HCT116 (cell line): ENCODE measurements at regions not wholly inside any gene's neighbourhood (a gene's known extent, or its start where the extent isn't known, plus 50 kb on each side); places are given as distances from the start of the nearest gene placed in this dataset.

Experiments
- ATAC-seq: fragments of 200-7000 bp; cut with Tn5 transposase; 2 replicates; pipeline ENCODE4 v1.9.1; 2020; ENCODE audit warnings: mild to moderate bottlenecking, moderate library complexity
- BruUV-seq: library from RNA; stranded (reverse); fragments of 400-500 nt; replicated peaks from 2 replicates; lab custom pipeline; 2021; lab: Mats Ljungman, UMichigan
- CTCF ChIA-PET: fragments of 300-600 bp; sonication (Branson Sonifier 250); formaldehyde crosslinking; loops from one replicate; lab custom pipeline; 2021; ENCODE audit warnings: antibody characterized with exemption; lab: Charles Lee
- POLR2A ChIA-PET: fragments of 300-600, 350-600 bp; sonication (Branson Sonifier 250); formaldehyde crosslinking; loops from one replicate; lab custom pipeline; 2021; ENCODE audit warnings: antibody characterized with exemption; lab: Charles Lee
- RAD21 ChIA-PET, 2 experiments: fragments of 300-600 bp; sonication (Branson Sonifier 250); formaldehyde crosslinking; loops; one replicate each; lab custom pipeline; 2023; ENCODE audit warnings: low total read pairs in 2 of 2; ENCODE audit not compliant: uncharacterized antibody in 2 of 2, unreplicated experiment in 2 of 2, low non-redundant PET in 1 of 2; lab: Charles Lee
- DNase-seq: peaks from one replicate; pipeline ENCODE4 v3.0.0-alpha.2; 2010; ENCODE audit warnings: low read depth, low spot score
- H2AFZ ChIP-seq: fragments of 200-600 bp; shearing (Covaris generic), sonication (generic); 2 replicates; pipeline ENCODE4 v1.6.1; 2017; ENCODE audit warnings: low read depth, mixed run types, mixed read lengths, antibody characterized with exemption, low read length; ENCODE audit not compliant: poor library complexity, severe bottlenecking
- H3K27ac ChIP-seq: 2 replicates; pipeline ENCODE4 v1.5.1; 2012; ENCODE audit warnings: low read depth, low read length
- H3K27me3 ChIP-seq: fragments of 200-600 bp; sonication (generic); 2 replicates; pipeline ENCODE4 v1.6.1; 2016; ENCODE audit warnings: mixed run types, low read length, mixed read lengths; ENCODE audit not compliant: insufficient read depth
- H3K36me3 ChIP-seq, 2 experiments: fragments of 200-500 bp in 1 of 2; fragments of 200-600 bp in 1 of 2; sonication (Bioruptor generic) in 1 of 2; sonication (generic) in 1 of 2; 2 replicates each; pipeline versions ENCODE4 v1.5.1 to v1.6.1; 2014 to 2016; ENCODE audit warnings: low read length in 2 of 2, inconsistent platforms in 1 of 2, mixed read lengths in 1 of 2, mixed run types in 1 of 2; ENCODE audit not compliant: insufficient read depth in 2 of 2, control insufficient read depth in 1 of 2
- H3K4me1 ChIP-seq, 2 experiments: fragments of 200-600 bp in 1 of 2; sonication (generic) in 1 of 2; 2 replicates each; pipeline versions ENCODE4 v1.5.1 to v1.6.1; 2012 to 2017; ENCODE audit warnings: low read length in 2 of 2, inconsistent platforms in 1 of 2, mild to moderate bottlenecking in 1 of 2, mixed read lengths in 1 of 2, mixed run types in 1 of 2, moderate library complexity in 1 of 2; ENCODE audit not compliant: insufficient read depth in 2 of 2, control insufficient read depth in 1 of 2
- H3K4me2 ChIP-seq: fragments of 200-600 bp; sonication (generic); 2 replicates; pipeline ENCODE4 v1.6.1; 2017; ENCODE audit warnings: mixed run types, low read length, mixed read lengths
- H3K4me3 ChIP-seq, 2 experiments: fragments of 200-600 bp in 1 of 2; sonication (generic) in 1 of 2; replicated peaks in 1 of 2; 2 replicates each; pipeline ENCODE4 v1.5.1; 2011 to 2016; ENCODE audit warnings: low read length in 2 of 2, control low read depth in 1 of 2, low read depth in 1 of 2, mild to moderate bottlenecking in 1 of 2, mixed read lengths in 1 of 2, mixed run types in 1 of 2
- H3K79me2 ChIP-seq: fragments of 200-600 bp; sonication (generic); 2 replicates; pipeline ENCODE4 v1.6.1; 2017; ENCODE audit warnings: mild to moderate bottlenecking, mixed run types, low read length, moderate library complexity, mixed read lengths; ENCODE audit not compliant: insufficient read depth
- H3K9ac ChIP-seq: fragments of 200-600 bp; sonication (generic); 2 replicates; pipeline ENCODE4 v1.6.1; 2016; ENCODE audit warnings: low read length, mixed read lengths
- H3K9me2 ChIP-seq: fragments of 200-600 bp; sonication (generic), shearing (Covaris generic); 2 replicates; pipeline ENCODE4 v1.6.1; 2017; ENCODE audit warnings: mixed run types, mild to moderate bottlenecking, moderate library complexity; ENCODE audit not compliant: insufficient read depth
- H3K9me3 ChIP-seq, 2 experiments: fragments of 200-500 bp in 1 of 2; fragments of 200-600 bp in 1 of 2; sonication (Bioruptor generic) in 1 of 2; sonication (generic) in 1 of 2; 2 replicates each; pipeline ENCODE4 v1.6.1; 2014 to 2017; ENCODE audit warnings: low read length in 2 of 2, mixed read lengths in 2 of 2, inconsistent platforms in 1 of 2, low read depth in 1 of 2, mild to moderate bottlenecking in 1 of 2, mixed run types in 1 of 2, moderate library complexity in 1 of 2; ENCODE audit not compliant: control insufficient read depth in 1 of 2, insufficient read depth in 1 of 2
- H4K20me1 ChIP-seq: fragments of 200-600 bp; sonication (generic), shearing (Covaris generic); 2 replicates; pipeline ENCODE4 v1.6.1; 2017; ENCODE audit warnings: mixed run types, mild to moderate bottlenecking, moderate library complexity; ENCODE audit not compliant: insufficient read depth
- ATF3 ChIP-seq: IDR thresholded peaks from 2 replicates; pipeline ENCODE4 v1.6.1; 2012
- FOSL1 ChIP-seq: IDR thresholded peaks from 2 replicates; pipeline ENCODE4 v1.6.1; 2012; ENCODE audit warnings: low read depth
- MAX ChIP-seq: IDR thresholded peaks from 2 replicates; pipeline ENCODE4 v1.6.1; 2012
- POLR2AphosphoS5 ChIP-seq: IDR thresholded peaks from 2 replicates; pipeline ENCODE4 v1.6.1; 2011; ENCODE audit warnings: mild to moderate bottlenecking, low read depth, low read length, moderate library complexity
- REST ChIP-seq: IDR thresholded peaks from 2 replicates; pipeline ENCODE4 v1.6.1; 2012; ENCODE audit warnings: low read depth
- SP1 ChIP-seq: IDR thresholded peaks from 2 replicates; pipeline ENCODE4 v1.6.1; 2012; ENCODE audit warnings: low read depth
- TCF7L2 ChIP-seq: IDR thresholded peaks from 2 replicates; pipeline ENCODE4 v1.7.0; 2011; ENCODE audit warnings: borderline replicate concordance, inconsistent platforms; ENCODE audit not compliant: insufficient read depth, insufficient read length; ENCODE audit errors: extremely low read depth
- ZBTB33 ChIP-seq: IDR thresholded peaks from 2 replicates; pipeline ENCODE4 v1.6.1; 2011; ENCODE audit warnings: mild to moderate bottlenecking, low read length, moderate library complexity; ENCODE audit not compliant: insufficient replicate concordance; ENCODE audit errors: extremely low read depth
- intact Hi-C: fragments of 100-400 bp; cut with micrococcal nuclease; formaldehyde crosslinking; loops from 2 replicates; pipeline ENCODE4 v1.10.0; 2022

- ChIA-PET POLR2A (no interaction called here), CTCF (no interaction called here)
- intact Hi-C loops: no loop called here
- no TSS peak for BruUV-seq
- no peaks in the 10 kb centered on the region for H4K20me1 ChIP-seq
- H3K9me2 ChIP-seq: no peaks in the 10 kb centered on the region
- no peak overlapping the region for H3K4me2 ChIP-seq
- DNase-seq: no peak
- H3K4me3 ChIP-seq: no peak overlapping the region
- no peaks in the 10 kb centered on the region for H3K79me2 ChIP-seq
- H3K9ac ChIP-seq: no peak overlapping the region
- peaks cover 18 to 37% of the 10 kb centered on the region in 2 experiments; a peak in 3 of 4 replicates for H3K9me3 ChIP-seq
- H3K27ac ChIP-seq: no peak overlapping the region
- TF ChIP-seq SP1: no peak
- TF ChIP-seq MAX: no peak
- no peak for TF ChIP-seq REST
- no peak for TF ChIP-seq TCF7L2
- no peak for TF ChIP-seq ZBTB33
- TF ChIP-seq FOSL1: no peak
- no peak for TF ChIP-seq ATF3
- no peak for TF ChIP-seq POLR2AphosphoS5
- TF ChIP-seq, all 23 proteins: peak for 0
- RAD21 ChIA-PET: no interaction called here
- no peaks in the 10 kb centered on the region for H3K4me1 ChIP-seq
- ATAC-seq: no peak
- no peak overlapping the region for H2AFZ ChIP-seq
- H3K36me3 ChIP-seq: no peaks in the 10 kb centered on the region
- H3K27me3 ChIP-seq: no peaks in the 10 kb centered on the region
These were observed 339.8 kb upstream of the TCF4 start for GRCh38 chr18:55927831-55928230.
